Ascending aorta (tissue), 2 donors: ENCODE measurements at regions not wholly inside any gene's neighbourhood (a gene's known extent, or its start where the extent isn't known, plus 50 kb on each side); places are given as distances from the start of the nearest gene placed in this dataset.

Experiments
- DNase-seq, 2 donors: peaks; one replicate each; pipeline ENCODE4 v3.0.0-alpha.2; 2019; ENCODE audit warnings: low spot score in 2 of 2
- H3K27ac ChIP-seq, 2 donors: fragments of 200-600 bp; sonication (generic); one replicate each; pipeline ENCODE4 v1.5.1; 2016 to 2017; ENCODE audit warnings: mild to moderate bottlenecking in 1 of 2
- H3K27me3 ChIP-seq: fragments of 200-600 bp; sonication (generic); one replicate; pipeline ENCODE4 v1.5.1; 2017
- H3K36me3 ChIP-seq, 2 donors: fragments of 200-600 bp; sonication (generic); one replicate each; pipeline ENCODE4 v1.5.1; 2016
- H3K4me1 ChIP-seq, 2 donors: fragments of 200-600 bp; sonication (generic); one replicate each; pipeline ENCODE4 v1.5.1; 2016 to 2017; ENCODE audit warnings: mild to moderate bottlenecking in 1 of 2
- H3K4me3 ChIP-seq, 2 donors: fragments of 200-600 bp; sonication (generic); one replicate each; pipeline ENCODE4 v1.5.1; 2016 to 2017; ENCODE audit warnings: mild to moderate bottlenecking in 1 of 2
- H3K9me3 ChIP-seq, 2 donors: fragments of 200-600 bp; sonication (generic); one replicate each; pipeline ENCODE4 v1.5.1; 2016
- intact Hi-C: fragments of 100-400 bp; cut with DNase I; formaldehyde crosslinking; loops from one replicate; pipeline ENCODE4 v1.15.1; 2023
- TF ChIP-seq, protein P1 (sequence below), 3 experiments: fragments of 200-600 bp in 2 of 3; fragments of 450-650 bp in 1 of 3; sonication (generic) in 2 of 3; IDR thresholded peaks; one replicate each; pipeline ENCODE4 v1.5.1; 2016 to 2019; ENCODE audit warnings: antibody characterized with exemption in 3 of 3, mild to moderate bottlenecking in 1 of 3, moderate library complexity in 1 of 3

DNA sequence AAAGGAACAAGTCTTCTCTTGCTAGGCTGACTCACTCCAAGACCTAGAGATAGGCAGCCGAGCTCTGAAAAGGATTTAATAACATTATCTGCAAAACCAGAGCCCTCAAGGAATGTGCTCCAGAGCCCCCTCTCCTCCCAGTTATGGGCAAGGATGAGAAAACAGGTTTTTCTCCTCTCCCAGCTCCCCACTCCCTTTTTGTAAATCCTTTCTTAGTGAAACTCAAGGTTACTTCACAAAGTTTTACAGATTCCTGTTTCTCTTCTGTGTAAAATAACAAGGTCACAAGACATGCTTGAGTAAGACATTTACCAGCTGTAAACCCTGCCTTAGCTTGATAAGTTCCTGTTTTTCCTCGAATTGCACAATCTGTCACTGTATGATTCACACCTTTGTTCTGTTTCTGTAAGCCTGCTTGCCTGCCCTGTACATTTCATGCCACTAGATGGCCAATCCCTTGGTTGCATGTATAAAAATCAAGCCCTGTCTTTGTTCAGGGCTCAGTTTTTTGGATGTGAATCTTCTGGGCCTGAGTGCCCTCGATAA, 489.4 kb downstream of the KCNA4 start:
- H3K36me3 ChIP-seq, result no peaks in the 10 kb centered on the region
- H3K4me1 ChIP-seq, result no peaks in the 10 kb centered on the region
- no peaks in the 10 kb centered on the region for H3K9me3 ChIP-seq
- H3K27me3 ChIP-seq, result no peaks in the 10 kb centered on the region
- no peak overlapping the region for H3K4me3 ChIP-seq
- H3K27ac ChIP-seq, result no peak overlapping the region
- TF ChIP-seq, protein P1, sequence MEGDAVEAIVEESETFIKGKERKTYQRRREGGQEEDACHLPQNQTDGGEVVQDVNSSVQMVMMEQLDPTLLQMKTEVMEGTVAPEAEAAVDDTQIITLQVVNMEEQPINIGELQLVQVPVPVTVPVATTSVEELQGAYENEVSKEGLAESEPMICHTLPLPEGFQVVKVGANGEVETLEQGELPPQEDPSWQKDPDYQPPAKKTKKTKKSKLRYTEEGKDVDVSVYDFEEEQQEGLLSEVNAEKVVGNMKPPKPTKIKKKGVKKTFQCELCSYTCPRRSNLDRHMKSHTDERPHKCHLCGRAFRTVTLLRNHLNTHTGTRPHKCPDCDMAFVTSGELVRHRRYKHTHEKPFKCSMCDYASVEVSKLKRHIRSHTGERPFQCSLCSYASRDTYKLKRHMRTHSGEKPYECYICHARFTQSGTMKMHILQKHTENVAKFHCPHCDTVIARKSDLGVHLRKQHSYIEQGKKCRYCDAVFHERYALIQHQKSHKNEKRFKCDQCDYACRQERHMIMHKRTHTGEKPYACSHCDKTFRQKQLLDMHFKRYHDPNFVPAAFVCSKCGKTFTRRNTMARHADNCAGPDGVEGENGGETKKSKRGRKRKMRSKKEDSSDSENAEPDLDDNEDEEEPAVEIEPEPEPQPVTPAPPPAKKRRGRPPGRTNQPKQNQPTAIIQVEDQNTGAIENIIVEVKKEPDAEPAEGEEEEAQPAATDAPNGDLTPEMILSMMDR (IDR thresholded peaks at IDR 0.05), result no peak
- intact Hi-C loops, result no loop called here
- no peak for DNase-seq

DNA sequence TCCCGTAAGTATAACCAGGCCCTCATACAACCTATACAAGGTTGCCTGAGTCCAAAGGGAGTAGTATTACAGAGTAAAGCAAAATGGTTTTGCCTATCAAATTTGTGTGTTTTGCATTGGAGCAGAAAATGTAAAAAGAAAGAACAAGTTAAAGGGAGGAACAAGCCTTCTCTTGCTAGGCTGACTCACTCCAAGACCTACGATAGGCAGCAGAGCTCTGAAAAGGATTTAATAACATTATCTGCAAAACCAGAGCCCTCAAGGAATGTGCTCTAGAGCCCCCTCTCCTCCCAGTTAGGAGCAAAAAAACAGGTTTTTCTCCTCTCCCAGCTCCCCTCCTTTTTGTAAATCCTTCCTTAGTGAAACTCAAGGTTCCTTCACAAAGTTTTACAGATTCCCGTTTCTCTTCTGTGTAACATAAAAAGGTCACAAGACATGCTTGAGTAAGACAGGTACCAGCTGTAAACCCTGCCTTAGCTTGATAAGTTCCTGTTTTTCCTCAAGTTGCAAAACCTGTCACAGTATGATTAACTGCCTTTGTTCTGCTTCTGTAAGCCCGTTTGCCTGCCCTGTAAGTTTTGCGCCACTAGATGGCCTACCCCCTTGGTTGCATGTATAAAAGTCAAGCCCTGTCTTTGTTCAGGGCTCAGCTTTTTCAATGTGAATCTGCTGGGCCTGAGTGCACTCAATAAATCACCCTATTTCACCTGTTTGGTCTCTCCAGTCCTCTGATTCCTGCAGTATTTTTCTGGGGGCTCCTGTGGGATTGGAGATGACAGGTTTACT, 498.2 kb downstream of the KCNA4 start:
- TF ChIP-seq, protein P1 (IDR thresholded peaks at IDR 0.05), result no peak
- intact Hi-C loops, result no loop called here
- H3K4me3 ChIP-seq, result no peak overlapping the region
- H3K36me3 ChIP-seq, result no peaks in the 10 kb centered on the region
- no peak overlapping the region for H3K27ac ChIP-seq
- no peak for DNase-seq
- no peaks in the 10 kb centered on the region for H3K4me1 ChIP-seq
- H3K27me3 ChIP-seq, result no peaks in the 10 kb centered on the region
- peaks cover 0 to 5% of the 10 kb centered on the region in 2 donors for H3K9me3 ChIP-seq

DNA sequence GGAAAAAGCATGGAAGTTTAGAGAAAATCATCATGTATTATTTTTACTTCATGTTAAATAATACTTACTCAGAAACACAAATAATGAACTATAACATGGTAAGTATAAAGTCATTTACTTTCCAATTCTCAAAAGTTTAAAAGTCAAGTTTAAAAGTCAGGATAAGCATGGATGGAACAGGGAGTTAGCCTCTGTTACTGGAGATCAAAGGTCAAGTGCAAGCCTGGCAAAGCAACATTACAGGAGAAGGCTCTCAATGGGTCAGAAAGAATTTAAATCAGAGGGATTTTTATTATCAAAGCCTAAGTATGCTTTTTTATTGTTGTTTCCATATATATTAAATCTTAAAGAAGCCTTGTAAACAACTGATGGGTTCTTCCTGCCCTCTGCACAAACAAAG, 505.4 kb downstream of the KCNA4 start:
- intact Hi-C loops, result no loop called here
- Histone ChIP-seq H3K9me3 (no peaks in the 10 kb centered on the region), H3K4me3 (no peak overlapping the region), H3K27ac (no peak overlapping the region), H3K4me1 (no peaks in the 10 kb centered on the region), H3K36me3 (no peaks in the 10 kb centered on the region), H3K27me3 (no peaks in the 10 kb centered on the region)
- no peak for DNase-seq
- TF ChIP-seq, protein P1 (IDR thresholded peaks at IDR 0.05), result no peak

DNA sequence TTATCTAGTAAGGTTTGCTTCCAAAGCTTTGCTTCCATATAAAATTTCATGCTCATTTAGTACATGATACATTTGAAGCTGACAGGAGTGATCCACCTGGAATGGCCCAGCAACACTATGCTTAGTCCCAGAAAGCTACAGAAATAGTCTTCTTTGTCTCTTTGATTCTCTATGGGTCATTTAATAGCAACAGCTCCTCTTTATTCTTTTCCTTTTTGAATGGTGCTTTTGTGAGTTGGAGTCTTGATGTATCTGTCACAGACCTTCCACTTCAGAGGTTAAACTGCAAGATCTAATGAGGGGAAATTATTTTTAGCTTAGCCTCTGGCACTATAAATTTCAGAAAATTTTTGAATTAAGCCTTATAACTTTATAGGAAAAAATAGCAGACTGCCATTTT, 509.5 kb downstream of the KCNA4 start:
- no peaks in the 10 kb centered on the region for H3K9me3 ChIP-seq
- intact Hi-C loops, result no loop called here
- no peak overlapping the region for H3K4me3 ChIP-seq
- TF ChIP-seq, protein P1 (IDR thresholded peaks at IDR 0.05), result no peak
- H3K27ac ChIP-seq, result no peak overlapping the region
- no peaks in the 10 kb centered on the region for H3K4me1 ChIP-seq
- H3K27me3 ChIP-seq, result no peaks in the 10 kb centered on the region
- DNase-seq, result no peak
- H3K36me3 ChIP-seq, result no peaks in the 10 kb centered on the region

DNA sequence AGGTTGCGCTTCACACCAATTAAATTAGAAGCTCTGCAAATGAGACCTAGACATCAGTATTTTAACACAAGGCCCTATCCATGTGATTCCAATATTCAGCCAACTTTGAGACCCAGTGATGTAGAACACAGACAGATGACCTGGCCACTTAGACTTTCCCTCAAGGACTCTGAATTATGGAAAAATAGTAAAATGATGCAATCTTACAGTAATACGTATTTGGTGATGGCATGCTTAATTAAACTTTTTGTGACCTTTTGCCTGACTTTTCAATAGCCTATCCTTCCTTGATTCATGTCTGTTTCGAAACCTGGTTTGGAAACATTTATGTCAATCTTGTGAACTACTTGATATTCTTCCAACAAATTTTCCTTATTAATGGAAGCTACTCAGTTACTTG, 521.2 kb downstream of the KCNA4 start:
- TF ChIP-seq, protein P1 (IDR thresholded peaks at IDR 0.05), result no peak
- no peaks in the 10 kb centered on the region for H3K4me1 ChIP-seq
- intact Hi-C loops, result no loop called here

More for the DNA sequence above, 521.2 kb downstream of the KCNA4 start:
- Histone ChIP-seq H3K4me3 (no peak overlapping the region), H3K27me3 (no peaks in the 10 kb centered on the region), H3K27ac (no peak overlapping the region), H3K36me3 (no peaks in the 10 kb centered on the region), H3K9me3 (no peaks in the 10 kb centered on the region)
- DNase-seq, result no peak
